ENCODE measurements at regions not wholly inside any gene's neighbourhood (a gene's known extent, or its start where the extent isn't known, plus 50 kb on each side); places are given as distances from the start of the nearest gene placed in this dataset.

DNA sequence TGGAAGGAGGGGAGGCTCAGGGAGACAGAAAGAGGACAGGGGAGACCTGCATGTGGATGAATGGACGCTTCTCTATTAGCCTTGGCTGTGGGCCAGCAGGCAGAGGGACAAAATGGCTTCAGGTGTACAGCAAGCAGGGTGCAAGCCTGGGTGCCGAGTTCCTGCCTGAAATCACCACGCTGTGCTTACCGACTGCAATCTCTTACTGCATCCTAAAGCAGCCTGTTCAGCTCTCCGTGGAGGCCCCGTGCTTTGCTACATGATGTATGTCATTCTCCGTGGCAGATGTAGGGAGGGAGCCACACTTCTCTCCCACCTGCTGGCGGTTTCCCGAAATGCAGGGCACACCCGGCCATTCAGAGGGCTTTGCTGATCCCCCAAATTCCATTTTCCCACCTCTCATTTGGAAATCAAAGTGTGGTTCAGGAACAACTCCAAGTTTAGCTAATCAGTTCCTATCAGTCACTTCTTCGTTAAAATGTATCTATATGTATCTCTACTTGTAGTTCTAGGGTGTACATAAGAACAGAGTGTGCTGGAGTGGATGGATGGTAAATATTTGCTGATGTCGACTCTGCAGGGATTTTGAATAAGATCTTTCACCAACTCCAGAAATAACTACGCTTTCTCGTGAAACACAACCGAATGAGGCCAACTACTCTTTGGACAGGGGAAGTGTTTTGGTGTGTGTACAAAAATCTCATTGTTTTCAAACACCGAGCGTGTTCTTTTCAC, 122.3 kb upstream of the BACE2 start:
- no peak for DNase-seq (ENCODE audit: low read depth)

DNA sequence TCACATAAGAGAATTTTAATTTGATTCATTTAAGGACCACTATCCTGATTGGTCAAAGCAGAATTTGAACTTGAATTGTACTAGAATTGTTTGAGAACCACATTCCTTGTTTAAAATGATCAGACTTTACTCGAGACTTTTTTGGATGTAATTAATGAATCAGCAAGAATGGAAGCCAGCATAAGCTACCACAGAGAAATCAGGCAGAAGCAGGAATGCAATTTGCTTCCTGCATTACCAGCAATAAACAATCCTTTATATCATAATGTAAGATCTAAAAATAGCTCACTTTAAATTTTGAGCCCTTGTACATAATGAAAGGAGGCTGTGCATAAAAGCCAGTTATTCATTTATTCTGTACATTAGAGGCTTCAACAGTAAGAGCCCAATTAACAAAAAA, 119.8 kb upstream of the BACE2 start:
- no peak for DNase-seq (ENCODE audit: low read depth)

DNA sequence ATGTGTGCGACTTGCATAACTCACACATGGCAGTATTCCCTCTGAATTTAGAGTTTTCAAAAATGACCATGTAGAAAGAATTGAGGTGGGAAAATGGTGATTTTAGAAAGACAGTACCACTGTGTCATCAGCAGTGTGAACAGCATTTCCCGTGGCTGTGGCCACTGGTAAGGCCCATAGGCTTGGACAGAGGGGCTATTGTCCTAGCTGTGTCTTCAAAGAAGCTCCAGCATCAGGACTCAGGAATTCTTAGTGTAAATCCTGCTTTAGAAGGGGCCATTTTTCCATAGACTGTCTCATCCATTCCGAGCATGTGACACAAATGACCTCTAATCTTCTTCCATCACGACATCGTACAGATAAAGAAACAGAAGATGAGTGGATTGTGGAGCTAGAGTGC, 119.3 kb upstream of the BACE2 start:
- no peak for DNase-seq (ENCODE audit: low read depth)

DNA sequence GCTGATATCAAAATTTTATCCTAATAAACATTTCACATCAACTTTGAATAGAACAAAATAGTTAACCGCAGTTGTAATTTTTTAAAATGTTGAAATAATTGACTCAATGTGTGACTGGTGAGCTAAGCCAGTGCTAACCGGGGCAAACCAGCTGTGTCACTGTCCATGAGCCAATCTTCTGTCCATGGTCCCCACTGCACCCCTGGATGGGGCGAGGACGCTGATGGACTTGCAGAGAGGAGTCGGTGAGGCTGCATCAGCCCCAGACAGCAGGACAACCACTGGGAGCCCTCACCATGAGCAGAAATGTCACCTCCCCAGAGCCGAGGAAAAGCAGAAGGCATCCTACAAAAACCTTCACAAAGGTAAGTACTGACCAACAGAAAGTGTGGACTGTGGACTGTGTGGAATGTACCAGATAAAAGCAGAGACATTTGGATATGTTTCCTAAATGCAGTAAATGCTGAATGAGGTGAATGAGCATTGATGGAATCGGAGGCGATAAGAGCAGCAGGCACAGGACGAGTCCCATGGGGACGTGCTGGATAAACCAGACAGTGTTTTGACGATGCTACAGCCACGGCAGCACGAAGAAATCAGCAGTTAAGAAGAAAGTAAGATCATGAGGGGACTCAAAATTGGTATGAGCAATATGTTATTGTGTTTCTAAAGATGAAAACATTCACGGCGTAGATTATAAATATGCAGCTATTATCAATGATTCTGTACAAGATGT, 115.0 kb upstream of the BACE2 start:
- DNase-seq (ENCODE audit: low read depth) = no peak

DNA sequence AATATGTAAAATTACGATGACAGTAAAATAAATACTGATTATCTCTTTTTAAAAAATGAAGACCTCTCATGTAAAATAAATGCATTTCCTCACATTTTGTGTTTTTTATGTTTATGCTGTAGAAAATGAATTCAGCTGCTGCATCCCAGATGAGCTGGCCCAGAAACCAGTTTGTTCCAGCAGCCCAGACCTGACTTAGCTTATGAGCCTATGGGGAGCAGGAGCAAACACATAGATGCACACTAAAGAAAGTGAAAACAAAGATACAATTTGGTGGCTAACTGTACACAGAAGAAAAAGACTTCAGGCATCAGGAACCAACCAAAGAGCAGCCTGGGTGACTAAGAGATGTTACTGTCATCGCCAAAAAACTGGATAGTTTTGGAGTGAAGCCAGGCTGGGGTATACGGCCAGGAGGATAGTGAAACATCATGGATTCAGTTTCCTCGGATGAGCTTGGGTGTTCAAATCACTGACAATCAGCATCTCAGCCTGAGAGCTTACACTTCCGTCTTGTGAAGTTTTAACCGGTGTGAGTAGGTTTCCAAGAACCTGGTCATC, 113.9 kb upstream of the BACE2 start:
- no peak for DNase-seq (ENCODE audit: low read depth)

DNA sequence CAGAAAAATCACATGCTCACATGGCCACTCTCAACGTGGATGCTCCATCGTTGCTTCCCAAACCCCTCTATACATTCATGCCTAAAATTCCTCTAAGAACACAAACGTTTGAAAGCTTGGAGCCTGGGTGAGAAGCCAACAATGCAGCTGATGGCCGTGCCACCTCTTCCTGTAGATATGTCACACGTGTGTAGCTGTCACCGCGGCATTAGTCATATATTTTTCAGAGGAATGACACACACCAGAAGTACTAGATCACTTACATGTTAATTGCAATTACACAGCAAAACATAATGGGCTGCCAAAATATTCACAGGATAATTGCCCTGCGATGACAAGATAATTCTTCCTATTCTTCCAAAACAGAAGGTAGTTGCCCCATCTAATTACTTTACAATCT, 112.7 kb upstream of the BACE2 start:
- DNase-seq (ENCODE audit: low read depth) = no peak

DNA sequence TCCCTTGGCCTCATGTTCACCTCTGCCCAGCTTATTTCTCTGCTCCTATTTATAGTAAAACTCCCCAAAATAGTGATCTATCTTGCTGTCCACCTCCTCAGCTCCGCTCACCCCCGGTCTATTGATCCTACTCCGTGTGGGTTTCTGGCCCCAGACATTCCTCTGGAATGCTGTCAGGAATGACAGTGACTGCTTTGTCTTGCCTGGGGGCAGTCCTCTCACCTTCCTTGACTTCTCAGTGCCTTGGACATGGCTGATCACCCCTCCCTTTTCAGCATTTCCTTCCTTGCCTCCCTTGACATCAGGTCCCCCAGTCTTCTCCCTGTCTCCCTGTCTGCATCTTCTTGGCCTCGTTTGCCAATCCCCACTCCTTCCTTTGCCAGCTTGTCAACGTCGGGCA, 108.1 kb upstream of the BACE2 start:
- DNase-seq (ENCODE audit: low read depth) = no peak

DNA sequence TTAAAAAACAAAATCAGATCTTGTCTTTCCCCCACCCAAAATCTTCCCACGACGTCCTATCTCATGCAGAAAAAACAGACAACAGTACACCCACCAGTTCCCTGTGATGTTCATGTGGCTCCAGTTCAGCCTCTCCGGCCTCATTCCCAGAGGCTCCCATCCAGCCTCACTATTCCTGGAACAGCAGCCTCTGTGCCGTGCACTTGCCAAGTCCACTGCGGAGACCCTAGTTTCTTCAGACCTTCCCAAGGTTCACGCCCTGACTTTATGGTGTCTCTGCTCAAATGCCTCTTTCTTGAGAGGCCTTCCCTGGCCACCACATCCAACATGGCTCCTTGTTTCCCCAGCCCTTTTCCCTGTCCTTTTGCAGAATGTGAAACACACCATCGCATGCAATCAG, 106.3 kb upstream of the BACE2 start:
- no peak for DNase-seq (ENCODE audit: low read depth)

DNA sequence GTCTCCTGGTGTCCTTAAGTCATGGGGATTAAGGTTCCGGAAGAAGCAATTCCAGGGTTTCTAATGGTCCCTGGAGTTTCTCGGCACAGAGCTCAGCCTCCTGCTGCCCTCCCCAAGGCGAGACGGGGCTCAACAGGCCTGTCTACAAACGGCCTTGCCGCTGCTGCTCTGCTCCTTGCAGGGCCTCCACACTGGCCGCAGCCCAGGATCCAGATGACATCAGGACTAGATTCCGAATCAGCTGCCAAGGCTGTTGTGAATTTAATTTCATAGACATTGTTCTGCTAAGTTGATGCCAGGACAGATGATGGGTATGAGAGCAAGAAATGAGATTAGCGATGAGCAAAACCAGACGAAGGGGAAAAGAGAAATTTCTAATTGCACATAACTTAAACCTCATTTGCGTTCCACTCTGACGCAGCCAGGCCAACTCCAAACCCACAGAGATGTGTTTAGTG, 103.6 kb upstream of the BACE2 start:
- DNase-seq (ENCODE audit: low read depth) = no peak

DNA sequence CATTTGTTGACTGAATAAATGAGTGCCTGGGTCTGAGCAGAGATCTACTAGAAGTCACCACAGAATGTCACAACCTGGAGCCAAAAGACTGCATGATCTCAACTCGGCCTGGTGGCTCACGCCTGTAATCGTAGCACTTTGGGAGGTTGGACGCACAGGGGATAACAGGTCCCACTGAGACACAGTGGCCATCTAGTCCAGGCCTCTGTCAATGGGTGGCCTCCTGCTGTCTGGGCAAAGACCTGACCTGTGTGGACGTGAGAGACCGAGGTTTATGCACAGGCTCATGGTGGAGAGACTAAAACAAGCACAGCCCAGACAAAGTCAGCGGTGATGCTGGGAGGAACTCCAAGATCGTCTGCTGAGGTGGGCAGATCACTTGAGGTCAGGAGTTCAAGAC, 103.0 kb upstream of the BACE2 start:
- no peak for DNase-seq (ENCODE audit: low read depth)

DNA sequence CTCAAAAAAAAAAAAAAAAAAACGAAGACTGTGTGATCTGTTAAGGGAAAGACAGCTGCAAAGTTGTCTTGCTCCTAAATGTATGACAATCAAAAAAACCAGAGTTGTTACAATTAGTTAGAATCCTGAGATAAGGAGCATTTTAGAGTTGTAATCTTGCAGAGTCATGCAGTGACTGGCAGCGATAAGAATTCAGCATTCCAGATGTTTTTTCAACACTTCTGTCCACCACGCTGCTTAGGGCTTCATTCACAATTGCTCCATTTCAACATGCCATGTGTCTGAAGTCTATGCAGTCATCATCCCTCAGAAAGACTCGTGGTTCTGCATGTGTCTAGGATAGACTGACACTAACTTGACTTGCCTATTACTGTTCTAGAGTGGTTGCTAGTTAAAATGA, 102.4 kb upstream of the BACE2 start:
- DNase-seq (ENCODE audit: low read depth) = no peak

DNA sequence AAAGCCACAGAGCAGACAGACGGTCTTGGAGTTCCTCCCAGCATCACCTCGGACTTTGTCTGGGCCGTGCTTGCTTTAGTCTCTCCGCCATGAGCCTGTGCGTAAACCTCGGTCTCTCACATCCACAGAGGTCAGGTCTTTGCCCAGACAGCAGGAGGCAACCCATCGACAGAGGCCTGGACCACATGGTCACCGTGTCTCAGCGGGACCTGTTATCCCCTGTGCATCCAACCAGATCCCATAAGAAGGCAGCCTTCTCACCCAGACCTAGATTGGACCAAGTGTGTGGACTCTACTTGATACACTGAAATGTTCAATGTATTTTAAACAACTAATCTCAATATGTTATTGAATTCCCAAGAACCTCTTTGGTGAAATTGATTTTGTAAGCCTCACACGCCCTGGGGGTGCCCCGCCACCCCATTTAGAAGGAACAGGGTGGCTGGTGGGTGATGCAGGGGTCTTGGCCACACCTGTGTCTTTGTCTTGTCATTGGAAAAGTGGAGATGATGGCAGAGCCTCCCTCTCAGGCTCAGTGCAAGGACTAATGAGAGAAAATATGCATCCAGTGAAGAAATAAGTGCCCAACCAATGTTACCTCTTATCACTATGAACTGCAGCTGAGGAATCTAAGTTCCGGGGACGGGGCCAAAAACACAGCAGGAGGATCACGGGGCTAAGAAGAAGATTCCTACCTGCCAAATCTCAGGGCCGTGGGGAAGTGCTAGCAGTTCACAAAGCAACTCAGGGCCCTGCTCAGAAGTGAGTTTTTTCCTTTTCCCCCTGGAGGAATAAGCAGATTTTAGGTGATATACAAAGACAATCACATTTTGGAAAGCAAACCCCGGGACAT, 101.6 kb upstream of the BACE2 start:
- no peak for DNase-seq (ENCODE audit: low read depth)

DNA sequence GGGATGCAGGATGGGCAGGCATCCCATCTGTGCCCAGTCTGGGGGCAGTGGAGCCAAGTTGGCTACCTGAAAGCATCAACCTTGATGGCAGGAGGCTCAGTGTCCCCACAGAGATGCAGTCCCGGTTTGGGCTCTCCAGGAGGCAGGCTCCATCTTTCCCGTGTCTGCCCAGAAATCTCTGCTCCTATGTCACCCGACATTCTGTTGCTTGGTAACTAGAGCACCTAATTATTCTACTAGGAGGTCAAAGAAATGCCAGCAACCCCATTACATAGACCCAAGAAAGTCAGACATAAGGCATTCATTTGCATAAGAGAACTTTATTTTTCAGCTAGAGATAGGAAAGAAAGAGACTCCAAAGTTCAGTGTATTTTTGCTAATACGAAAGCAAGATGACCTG, 100.3 kb upstream of the BACE2 start:
- no peak for DNase-seq (ENCODE audit: low read depth)

DNA sequence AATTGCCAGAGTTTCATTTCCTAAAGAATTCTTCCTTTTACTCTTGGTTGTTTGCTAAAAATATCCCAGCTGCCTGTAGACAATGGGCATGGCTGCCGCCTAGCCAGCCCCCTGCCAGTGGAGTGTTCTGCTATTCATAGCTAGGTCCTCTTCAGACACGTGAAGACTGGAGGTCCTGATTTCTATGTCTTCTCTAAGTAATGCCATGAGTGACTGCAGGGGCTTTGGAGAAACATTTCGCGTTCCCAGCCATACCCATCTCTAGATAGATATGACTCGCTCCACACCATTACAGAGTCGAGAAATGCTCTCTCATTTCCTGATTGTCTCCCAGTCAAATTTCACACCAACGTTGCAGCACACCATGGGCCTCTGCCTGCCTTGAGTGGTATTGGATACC, 99.5 kb upstream of the BACE2 start:
- DNase-seq (ENCODE audit: low read depth) = no peak

DNA sequence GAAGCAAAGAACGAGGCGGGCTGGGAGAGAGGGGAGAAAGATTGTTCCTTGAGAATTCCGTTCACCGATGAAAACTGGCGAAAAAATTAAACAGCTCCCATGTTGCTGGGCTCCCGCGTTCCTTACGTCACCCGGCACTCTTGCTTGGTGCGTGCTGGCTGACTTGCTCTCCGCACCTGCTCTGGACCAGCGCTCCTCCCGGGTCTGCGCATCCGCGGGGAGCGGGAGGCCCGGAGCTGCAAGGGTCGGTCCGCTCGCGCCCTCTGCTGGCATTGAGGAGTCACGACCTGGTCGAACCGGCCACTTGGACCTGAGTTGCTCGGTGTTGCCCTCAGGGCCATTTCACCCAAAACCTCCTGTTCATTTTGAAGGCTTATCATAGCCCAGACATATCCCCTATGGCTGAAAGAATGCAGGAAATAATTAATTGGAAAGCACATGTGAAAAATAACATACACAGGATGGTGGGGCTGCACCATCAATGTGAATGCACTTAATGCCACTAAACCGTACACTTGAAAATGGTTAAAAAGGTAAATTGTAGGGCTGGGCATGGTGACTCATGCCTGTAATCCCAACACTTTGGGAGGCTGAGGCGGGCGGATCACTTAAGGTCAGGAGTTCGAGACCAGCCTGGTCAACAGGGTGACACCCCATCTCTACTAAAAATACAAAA, 98.9 kb upstream of the BACE2 start:
- peak; percentile 47 for DNase-seq (ENCODE audit: low read depth)

DNA sequence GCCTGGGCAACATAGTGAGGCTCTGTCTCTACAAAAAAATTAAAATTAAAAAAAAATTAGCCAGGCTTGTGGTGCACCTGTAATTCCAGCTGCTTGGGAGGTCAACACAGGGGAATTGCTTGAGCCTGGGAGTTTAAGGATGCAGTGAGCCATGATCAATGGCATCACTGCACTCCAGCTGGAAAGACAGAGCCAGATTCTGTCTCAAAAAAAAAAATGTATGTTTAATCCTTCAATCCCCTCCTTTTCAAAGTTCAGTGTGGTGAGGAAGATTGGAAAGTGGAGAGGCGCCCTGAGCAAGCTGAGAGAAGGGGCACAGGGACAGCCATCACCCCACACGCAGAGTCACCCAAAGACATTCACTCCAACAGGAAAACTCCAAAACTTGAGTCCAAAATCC, 97.7 kb upstream of the BACE2 start:
- DNase-seq (ENCODE audit: low read depth) = no peak

DNA sequence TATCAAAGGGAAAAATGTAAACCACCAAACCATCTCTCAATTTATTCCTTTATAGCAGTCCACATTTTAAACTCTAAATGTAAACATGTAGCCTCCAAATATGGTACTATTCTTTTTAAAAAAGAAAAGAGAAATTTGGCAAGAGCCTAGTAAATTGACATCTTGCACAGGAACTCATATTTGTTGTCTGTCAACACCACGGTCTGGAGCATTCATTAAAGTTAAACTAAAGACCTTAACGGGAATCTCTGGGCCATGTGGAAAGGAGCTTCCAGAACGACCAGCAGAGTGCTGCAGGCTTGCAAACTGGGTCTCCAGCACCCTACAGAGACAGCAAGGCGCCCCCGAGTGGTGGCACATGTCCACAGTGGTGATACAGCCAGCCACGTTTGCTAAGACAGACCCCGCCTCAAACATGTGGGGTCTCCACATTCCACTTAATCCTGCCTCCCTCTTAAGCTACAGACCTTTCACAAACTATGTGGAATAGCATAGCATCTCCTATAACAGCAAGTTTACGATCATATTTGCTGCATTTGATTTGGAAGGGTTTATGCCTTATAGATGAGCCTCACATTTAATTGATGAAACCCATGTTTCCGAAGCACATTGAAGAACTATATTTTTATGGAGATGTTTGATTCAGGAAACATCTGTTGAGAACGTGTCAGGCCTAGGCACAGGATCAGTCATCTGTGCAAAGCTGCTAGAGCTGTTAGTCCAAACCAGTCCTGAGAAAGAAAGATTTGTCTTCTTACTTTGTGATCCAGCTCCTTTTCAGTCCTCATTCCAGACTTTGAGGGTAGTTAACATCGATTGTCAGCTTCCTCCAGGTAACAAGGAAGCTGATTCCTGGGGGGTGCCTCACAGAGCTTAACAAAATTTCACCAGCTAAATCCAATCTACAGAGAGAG, 96.4 kb upstream of the BACE2 start:
- DNase-seq (ENCODE audit: low read depth) = no peak

DNA sequence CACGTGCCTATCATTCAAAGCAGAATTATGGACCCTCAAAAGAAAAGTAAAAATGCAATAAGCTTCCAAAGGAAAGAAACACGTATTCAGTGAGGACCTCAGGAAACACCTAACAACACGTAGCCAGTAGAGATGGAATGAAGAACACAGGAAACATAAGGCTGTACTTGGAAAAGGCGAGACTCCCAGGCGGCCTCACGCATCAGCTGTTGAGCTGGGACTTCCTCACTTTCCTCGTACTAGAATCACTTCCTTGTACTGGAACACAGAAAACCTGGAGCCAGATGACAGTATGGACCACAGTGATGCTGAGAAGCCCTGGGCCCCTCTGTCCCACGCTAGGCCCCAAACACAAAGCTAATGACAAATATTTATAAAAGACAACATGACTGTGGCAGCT, 94.4 kb upstream of the BACE2 start:
- DNase-seq (ENCODE audit: low read depth) = no peak

DNA sequence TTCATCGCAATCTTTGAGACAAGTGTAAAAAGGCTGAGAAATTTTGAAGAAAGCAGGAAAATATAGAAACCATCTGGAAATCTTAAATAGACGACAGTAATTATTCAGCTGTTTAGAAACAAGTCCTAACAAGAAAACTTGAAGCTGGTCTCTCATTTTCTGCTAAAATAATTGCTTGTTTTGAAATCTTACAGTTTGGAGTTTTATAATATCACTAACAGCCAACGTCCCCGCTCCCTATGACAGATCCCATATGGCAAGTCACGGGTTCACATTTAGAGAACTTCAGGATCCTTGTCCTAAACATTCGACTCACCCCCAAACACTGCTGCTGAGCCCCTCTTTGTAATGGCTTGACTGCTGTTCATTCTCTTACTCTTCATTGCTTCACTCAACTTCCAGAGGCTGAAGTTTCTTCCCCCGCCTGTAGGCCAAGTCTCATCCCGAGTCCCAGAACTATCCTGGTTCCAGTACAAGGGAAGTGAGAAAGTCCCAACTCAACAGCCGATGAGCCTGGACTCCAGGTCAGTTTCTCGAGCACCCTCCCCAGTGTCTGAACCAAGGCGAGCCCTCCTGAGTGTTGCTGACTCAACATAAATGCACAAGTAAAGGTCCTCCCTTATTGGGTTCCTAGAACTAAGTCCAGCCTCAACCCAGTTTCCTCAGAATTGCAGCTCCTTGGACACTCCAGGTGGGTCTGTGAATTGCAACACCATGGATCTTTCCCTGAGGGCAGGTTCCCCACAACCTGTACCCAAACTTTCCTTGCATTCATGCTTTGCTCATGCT, 93.4 kb upstream of the BACE2 start:
- DNase-seq (ENCODE audit: low read depth) = no peak

DNA sequence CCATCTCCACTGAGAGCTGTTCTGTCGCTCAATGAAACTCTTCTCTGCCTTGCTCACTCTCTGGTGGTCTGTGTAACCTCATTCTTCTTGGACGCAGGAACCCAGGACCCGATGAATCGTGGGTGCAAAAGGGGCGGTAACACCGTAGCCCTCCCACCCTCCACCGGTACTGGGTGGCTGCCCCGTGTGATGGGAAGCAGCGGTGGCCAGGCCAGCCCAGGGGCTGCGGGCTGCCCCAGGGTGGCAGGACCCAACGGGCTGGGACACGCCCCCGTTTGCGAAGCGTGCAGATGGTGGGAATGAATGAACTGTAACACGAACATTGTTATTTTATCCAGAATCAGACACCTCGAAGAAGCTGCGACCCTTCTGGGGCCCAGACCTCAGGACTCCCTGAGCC, 92.3 kb upstream of the BACE2 start:
- no peak for DNase-seq (ENCODE audit: low read depth)

Data from activated T-cell treated with anti-CD3 and anti-CD28 coated beads for 1 hour (primary cell).